ENCODE measurements at regions not wholly inside any gene's neighbourhood (a gene's known extent, or its start where the extent isn't known, plus 50 kb on each side); places are given as distances from the start of the nearest gene placed in this dataset.

- DNase-seq (ENCODE audit: low spot score): no peak
- POLR2A ChIA-PET (ENCODE audit: low non-redundant PET): no interaction called here
These were observed 479.4 kb upstream of the KCNMB2 start for GRCh38 chr3:178056868-178057267.

GRCh38 chr3:178058629-178059028 lies 477.6 kb upstream of the KCNMB2 start:
- ChIA-PET POLR2A (ENCODE audit: low non-redundant PET) (no interaction called here), CTCF (no interaction called here)
- no peak overlapping the region for H3K27ac ChIP-seq
- TF ChIP-seq CTCF (conservative IDR thresholded peaks at IDR 0.05; ENCODE audit: low read depth): no peak
- DNase-seq (ENCODE audit: low spot score): no peak

More at GRCh38 chr3:178056868-178057267, 479.4 kb upstream of the KCNMB2 start:
- H3K27ac ChIP-seq: no peak overlapping the region
- no peak for TF ChIP-seq CTCF (conservative IDR thresholded peaks at IDR 0.05; ENCODE audit: low read depth)
- CTCF ChIA-PET: interaction anchor here (0.7 kb wide), 1 partner anchor 10 kb away, joined by 3 read pairs; no protein-coding TSS in a partner anchor

- CTCF ChIA-PET: no interaction called here
- no peak for TF ChIP-seq CTCF (conservative IDR thresholded peaks at IDR 0.05; ENCODE audit: low read depth)
- DNase-seq (ENCODE audit: low spot score): no peak
- POLR2A ChIA-PET (ENCODE audit: low non-redundant PET): no interaction called here
- no peak overlapping the region for H3K27ac ChIP-seq
These were observed 477.1 kb upstream of the KCNMB2 start for GRCh38 chr3:178059119-178059518.

- POLR2A ChIA-PET (ENCODE audit: low non-redundant PET): no interaction called here
These were observed 476.4 kb upstream of the KCNMB2 start for GRCh38 chr3:178059836-178060235.

GRCh38 chr3:178060407-178060806 lies 475.8 kb upstream of the KCNMB2 start:
- DNase-seq (ENCODE audit: low spot score): no peak
- ChIA-PET POLR2A (ENCODE audit: low non-redundant PET) (no interaction called here), CTCF (no interaction called here)
- TF ChIP-seq CTCF (conservative IDR thresholded peaks at IDR 0.05; ENCODE audit: low read depth): no peak
- H3K27ac ChIP-seq: no peak overlapping the region

More at GRCh38 chr3:178059836-178060235, 476.4 kb upstream of the KCNMB2 start:
- no peak for TF ChIP-seq CTCF (conservative IDR thresholded peaks at IDR 0.05; ENCODE audit: low read depth)
- DNase-seq (ENCODE audit: low spot score): no peak
- CTCF ChIA-PET: no interaction called here
- no peak overlapping the region for H3K27ac ChIP-seq

- H3K27ac ChIP-seq: no peak overlapping the region
- ChIA-PET POLR2A (ENCODE audit: low non-redundant PET) (no interaction called here), CTCF (no interaction called here)
- DNase-seq (ENCODE audit: low spot score): no peak
- TF ChIP-seq CTCF (conservative IDR thresholded peaks at IDR 0.05; ENCODE audit: low read depth): no peak
These were observed 474.1 kb upstream of the KCNMB2 start for GRCh38 chr3:178062126-178062525.

GRCh38 chr3:178063461-178063860 lies 472.8 kb upstream of the KCNMB2 start:
- no peak for TF ChIP-seq CTCF (conservative IDR thresholded peaks at IDR 0.05; ENCODE audit: low read depth)
- POLR2A ChIA-PET (ENCODE audit: low non-redundant PET): no interaction called here
- DNase-seq (ENCODE audit: low spot score): peak; percentile 3
- no peak overlapping the region for H3K27ac ChIP-seq
- CTCF ChIA-PET: no interaction called here

Measured in RWPE1 (cell line).